ENCODE measurements at regions not wholly inside any gene's neighbourhood (a gene's known extent, or its start where the extent isn't known, plus 50 kb on each side); places are given as distances from the start of the nearest gene placed in this dataset.

GRCh38 chr9:95666096-95666784 is 149.5 kb upstream of the PTCH1 start:
- no peak for DNase-seq

GRCh38 chr9:95653246-95653645 is 136.5 kb upstream of the PTCH1 start:
- no peak for DNase-seq

GRCh38 chr9:95650720-95651119 is 133.9 kb upstream of the PTCH1 start:
- no peak for DNase-seq

DNA sequence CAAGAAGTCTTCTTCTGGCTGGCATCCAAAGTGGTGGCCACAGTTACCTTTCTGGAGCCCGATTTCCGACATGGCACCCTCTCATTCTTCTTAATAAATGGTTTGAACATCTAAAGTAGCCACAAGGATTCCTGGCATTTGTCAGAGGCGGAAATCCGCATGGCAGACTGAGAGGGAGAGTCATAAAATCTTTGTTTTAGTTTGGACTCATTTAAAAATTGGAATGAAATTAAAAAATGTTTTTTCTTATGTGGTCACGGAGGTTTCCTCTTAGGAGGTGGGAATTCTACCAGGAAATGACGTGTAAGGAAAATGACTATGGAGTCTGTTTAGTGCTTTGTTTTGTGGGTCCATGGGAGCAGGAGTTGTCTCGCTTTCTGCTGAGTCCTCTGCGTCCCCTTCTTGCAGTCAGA is 133.0 kb upstream of the PTCH1 start:
- no peak for DNase-seq

GRCh38 chr9:95648225-95648624 is 131.5 kb upstream of the PTCH1 start:
- no peak for DNase-seq

- no peak for DNase-seq
These were observed 129.2 kb upstream of the PTCH1 start for GRCh38 chr9:95645992-95646391.

DNA sequence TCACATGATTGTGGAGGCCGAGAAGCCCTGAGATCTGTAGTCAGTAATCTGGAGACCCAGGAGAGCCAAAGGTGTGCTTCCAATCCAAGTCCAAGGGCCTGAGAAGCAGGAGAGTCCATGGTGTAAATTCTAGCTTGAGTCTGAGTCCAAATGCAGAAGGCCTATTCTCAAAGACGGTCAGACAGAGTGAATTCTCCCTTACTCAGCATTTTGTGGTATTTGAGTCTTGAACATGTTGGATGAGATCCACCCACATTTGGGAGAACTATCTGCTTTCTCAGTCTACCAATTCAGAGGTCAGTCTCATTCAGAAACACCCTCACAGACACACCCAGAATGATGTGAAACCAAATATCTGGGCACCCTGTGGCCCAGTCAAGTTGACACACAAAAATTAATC is 128.8 kb upstream of the PTCH1 start:
- DNase-seq, result no peak

DNA sequence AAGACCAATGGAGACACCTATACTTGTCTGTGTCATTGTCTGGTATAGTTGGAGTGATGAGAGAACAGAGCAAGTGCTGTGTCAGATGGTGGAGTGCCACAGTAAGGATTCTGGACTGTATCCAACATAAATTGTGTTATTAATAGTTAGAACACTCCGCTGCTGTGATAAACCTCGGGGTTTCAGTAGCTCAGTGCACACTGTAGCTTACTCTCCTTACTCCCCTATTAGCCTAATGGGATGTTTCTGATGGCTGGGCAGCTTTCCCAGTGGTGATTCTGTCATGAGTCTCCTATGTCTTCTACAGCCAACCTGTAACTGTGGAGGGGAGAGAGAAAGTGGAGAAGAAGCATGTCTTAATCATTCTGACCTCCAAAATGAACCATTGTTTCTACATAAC is 127.6 kb upstream of the PTCH1 start:
- DNase-seq, result peak; percentile 2

GRCh38 chr9:95643619-95644018 is 126.8 kb upstream of the PTCH1 start:
- DNase-seq, result no peak

DNA sequence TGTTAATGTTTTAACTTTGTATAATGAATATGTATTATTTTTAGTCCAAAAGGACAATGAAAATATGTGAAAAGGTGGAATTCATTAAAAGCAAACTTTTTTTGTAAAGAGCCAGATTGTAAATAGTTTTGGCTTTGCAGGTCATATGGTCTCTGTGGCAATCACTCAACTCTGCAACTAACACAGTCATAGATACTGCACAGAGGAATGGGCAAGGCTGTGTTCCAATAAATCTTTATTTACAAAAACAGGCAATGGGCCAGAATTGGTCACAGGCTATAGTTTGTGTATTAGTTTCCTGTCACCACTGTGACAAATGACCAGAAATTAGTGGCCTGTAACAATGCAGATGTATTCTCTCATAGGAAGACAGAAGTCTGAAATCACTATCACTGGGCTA is 125.4 kb upstream of the PTCH1 start:
- DNase-seq, result no peak

GRCh38 chr9:95641586-95641985 is 124.8 kb upstream of the PTCH1 start:
- DNase-seq, result no peak

GRCh38 chr9:95640336-95640735 is 123.6 kb upstream of the PTCH1 start:
- no peak for DNase-seq

DNA sequence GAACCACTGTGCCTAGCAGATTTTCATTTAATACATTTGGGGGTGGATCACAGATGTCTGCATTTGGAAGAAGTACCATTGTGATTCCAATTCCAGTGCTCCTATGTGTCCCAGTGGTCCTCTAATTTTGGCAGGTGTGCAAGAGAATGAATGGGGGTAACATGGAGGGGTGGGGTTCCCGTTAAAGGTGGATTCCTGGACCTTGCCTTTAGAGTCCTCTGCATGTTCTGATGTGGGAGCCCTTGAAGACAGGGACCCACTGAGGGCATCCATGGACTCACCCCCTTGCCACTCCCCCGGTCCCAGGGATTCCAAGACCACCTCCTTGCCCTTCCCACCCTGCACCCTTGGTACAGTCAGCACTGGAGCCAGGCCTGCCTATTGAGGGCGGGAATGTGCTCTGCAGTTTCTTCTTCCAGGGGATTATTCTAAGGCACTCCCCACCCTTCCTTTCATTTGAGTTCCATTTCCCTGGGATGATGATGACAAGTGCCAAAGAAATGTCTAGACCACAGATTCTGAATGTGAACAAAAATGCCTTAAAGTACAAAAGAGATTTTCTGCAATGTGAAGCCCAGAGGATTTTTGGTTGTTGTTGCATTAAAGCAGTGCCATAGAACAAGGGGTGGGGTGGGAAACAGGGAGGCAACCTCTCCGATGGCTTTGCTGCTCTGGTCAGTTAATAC is 119.4 kb upstream of the PTCH1 start:
- no peak for DNase-seq

- no peak for DNase-seq
These were observed 117.8 kb upstream of the PTCH1 start for GRCh38 chr9:95634536-95634935.

DNA sequence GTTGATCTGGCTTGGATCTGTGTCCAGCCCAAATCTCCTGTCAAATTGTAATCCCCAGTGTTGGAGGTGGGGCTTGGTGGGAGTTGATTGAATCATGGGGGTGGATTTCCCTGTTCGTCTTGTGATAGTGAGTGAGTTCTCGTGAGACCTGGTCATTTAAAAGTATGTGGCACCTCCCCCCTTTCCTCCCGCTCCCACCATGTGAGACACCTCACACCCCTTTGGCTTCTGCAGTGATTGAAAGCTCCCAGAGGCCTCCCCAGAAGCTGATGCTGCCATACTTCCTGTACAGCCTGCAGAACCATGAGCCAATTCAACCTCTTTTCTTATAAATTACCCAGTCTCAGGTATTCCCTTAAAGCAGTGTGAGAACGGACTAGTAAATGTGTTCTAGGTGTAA is 117.3 kb upstream of the PTCH1 start:
- DNase-seq, result no peak

GRCh38 chr9:95629585-95629984 is 112.8 kb upstream of the PTCH1 start:
- DNase-seq, result no peak

GRCh38 chr9:95627802-95628201 is 111.0 kb upstream of the PTCH1 start:
- no peak for DNase-seq

GRCh38 chr9:95626885-95627558 is 110.3 kb upstream of the PTCH1 start:
- no peak for DNase-seq

- no peak for DNase-seq
These were observed 109.6 kb upstream of the PTCH1 start for GRCh38 chr9:95626341-95626740.

GRCh38 chr9:95623640-95624039 is 106.9 kb upstream of the PTCH1 start:
- no peak for DNase-seq

DNA sequence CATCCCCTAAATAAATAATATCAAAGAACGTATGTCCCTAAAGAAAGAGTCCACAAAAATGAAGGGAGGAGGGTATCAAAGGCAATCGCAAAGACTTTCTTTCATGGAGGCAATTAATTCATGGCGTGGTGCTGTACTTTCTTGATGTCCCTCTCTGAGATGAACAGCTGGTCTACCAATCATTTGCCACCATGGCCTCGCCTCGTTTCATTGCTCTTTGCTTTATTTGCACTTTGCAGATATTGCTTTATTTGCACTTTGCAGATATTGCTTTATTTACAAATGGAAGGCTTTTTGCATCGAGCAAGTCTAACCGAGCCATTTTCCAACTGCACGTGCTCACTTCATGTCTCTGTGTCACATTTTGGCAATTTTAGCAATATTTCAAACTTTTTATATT is 104.0 kb upstream of the PTCH1 start:
- no peak for DNase-seq

DNA sequence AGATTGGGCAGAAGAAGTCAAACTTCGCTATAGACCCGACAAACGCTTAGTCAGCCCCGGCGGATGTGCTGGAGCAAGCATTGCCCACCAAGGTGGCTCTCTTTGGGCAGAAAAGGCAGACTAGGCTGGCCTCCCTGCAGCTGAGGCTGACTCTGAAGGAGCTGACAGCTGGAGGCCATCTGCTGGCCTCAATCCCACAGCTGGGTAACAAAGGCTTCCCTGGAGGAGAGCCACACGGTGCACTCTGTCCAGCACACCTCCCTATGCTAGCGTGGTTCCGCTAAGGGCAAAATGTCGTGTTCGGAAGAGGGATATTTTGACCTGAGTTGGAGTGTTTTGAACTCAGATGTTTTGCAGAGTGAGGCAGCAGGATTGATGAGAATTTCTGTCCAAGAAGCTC is 103.5 kb upstream of the PTCH1 start:
- no peak for DNase-seq

DNA sequence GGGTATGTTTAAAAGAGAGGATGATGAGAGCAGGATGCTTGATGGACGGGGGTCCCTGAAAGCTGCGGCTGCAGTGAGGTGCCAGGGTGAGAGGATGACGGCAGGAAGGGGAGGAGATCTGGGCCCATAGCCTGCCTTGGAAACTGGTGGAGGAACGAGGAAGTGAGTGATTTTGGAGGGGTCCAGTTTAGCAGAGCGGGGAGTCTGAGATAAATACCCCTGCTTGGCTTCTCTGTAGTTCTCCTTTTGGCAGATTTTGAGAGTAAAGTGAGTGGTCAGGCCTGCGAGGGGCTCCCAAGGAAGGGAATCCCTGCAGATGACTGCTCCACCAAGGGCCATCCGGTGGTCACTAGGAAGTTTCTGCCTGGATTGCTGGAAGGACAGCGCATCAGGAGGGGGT is 98.5 kb upstream of the PTCH1 start:
- DNase-seq, result no peak

DNA sequence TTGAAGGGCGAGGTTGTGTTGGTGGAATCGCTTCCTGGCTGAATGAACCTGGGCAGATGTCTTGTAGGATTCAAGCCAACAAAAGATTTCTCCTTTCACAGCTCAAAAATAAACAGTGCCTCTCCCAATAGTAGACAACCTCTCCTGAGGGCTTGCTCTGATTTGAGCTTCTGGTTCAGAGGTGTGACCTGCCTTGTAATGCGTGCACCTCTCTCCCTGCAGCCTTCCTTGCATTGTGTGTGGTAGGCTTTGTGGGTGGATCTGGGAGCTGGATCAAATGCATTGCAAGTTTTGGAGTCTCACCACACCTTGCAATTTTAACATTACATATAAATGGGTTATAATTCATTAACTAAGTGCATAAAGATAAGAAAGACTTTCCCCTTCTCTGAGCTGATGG is 96.9 kb upstream of the PTCH1 start:
- DNase-seq, result no peak

All from NCI-H2227 treated with DMSO at 0.1 percent for 48 hours (cell line).